ENCODE measurements at regions not wholly inside any gene's neighbourhood (a gene's known extent, or its start where the extent isn't known, plus 50 kb on each side); places are given as distances from the start of the nearest gene placed in this dataset.
"Not testable (repeated sequence)": the region's sequence is repeated elsewhere in the genome, so short reads cannot be mapped to it uniquely, and the experiment has no call there.

GRCh38 chr11:13561860-13562259 is 66.1 kb upstream of the PTH start:
- no peak for DNase-seq
- Mint-ChIP-seq H3K4me1 (ENCODE audit: low read depth) (no peaks in the 10 kb centered on the region), H3K4me3 (no peak overlapping the region), H3K9me3 (ENCODE audit: insufficient read depth) (no peaks in the 10 kb centered on the region), H3K36me3 (ENCODE audit: low read depth) (no peaks in the 10 kb centered on the region), H3K27me3 (ENCODE audit: low read depth) (no peaks in the 10 kb centered on the region), H3K27ac (no peak overlapping the region)
- ChIA-PET POLR2A (no interaction called here), CTCF (no interaction called here)
- no peak for ATAC-seq

- H3K4me3 Mint-ChIP-seq; H3K36me3 Mint-ChIP-seq (ENCODE audit: low read depth); H3K27ac Mint-ChIP-seq; H3K9me3 Mint-ChIP-seq (ENCODE audit: insufficient read depth); ATAC-seq; POLR2A ChIA-PET; H3K27me3 Mint-ChIP-seq (ENCODE audit: low read depth); DNase-seq; H3K4me1 Mint-ChIP-seq (ENCODE audit: low read depth); CTCF ChIA-PET: not testable (repeated sequence)
These were observed 64.5 kb upstream of the PTH start for GRCh38 chr11:13560341-13560740.

- POLR2A ChIA-PET = no interaction called here
- H3K27ac Mint-ChIP-seq = no peak overlapping the region
- CTCF ChIA-PET = no interaction called here
- H3K4me1 Mint-ChIP-seq (ENCODE audit: low read depth) = no peaks in the 10 kb centered on the region
- no peaks in the 10 kb centered on the region for H3K36me3 Mint-ChIP-seq (ENCODE audit: low read depth)
- DNase-seq (no peak), ATAC-seq (no peak)
- peaks cover 2% of the 10 kb centered on the region for H3K9me3 Mint-ChIP-seq (ENCODE audit: insufficient read depth)
- H3K27me3 Mint-ChIP-seq (ENCODE audit: low read depth) = no peaks in the 10 kb centered on the region
- no peak overlapping the region for H3K4me3 Mint-ChIP-seq
These were observed 57.0 kb upstream of the PTH start for GRCh38 chr11:13552784-13553183.

- ChIA-PET CTCF (no interaction called here), POLR2A (no interaction called here)
- peaks cover 12% of the 10 kb centered on the region for H3K9me3 Mint-ChIP-seq (ENCODE audit: insufficient read depth)
- DNase-seq = no peak
- H3K4me3 Mint-ChIP-seq = no peak overlapping the region
- no peaks in the 10 kb centered on the region for H3K4me1 Mint-ChIP-seq (ENCODE audit: low read depth)
- no peak for ATAC-seq
- no peaks in the 10 kb centered on the region for H3K36me3 Mint-ChIP-seq (ENCODE audit: low read depth)
- H3K27ac Mint-ChIP-seq = no peak overlapping the region
- no peaks in the 10 kb centered on the region for H3K27me3 Mint-ChIP-seq (ENCODE audit: low read depth)
These were observed 56.0 kb upstream of the PTH start for GRCh38 chr11:13551834-13552233.

DNA sequence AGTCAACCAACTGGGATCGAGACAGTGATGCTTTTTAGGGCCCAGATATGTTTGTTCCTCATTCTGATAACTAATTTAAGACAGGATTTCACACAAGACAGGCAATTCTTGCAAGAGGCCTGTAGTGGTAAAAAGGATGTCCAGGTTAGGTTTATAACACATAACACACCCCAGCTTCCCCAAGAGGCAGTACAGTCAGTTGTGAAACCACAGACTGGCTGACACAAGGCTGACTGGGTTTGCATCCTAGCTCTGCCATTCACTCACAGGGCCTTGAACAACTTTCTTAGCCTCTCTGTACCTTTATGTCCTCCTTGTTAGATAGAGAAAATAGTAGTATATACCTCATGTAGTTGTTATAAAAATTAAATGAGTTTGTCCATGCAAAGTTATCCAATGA is 55.0 kb upstream of the PTH start:
- Mint-ChIP-seq H3K36me3 (ENCODE audit: low read depth) (no peaks in the 10 kb centered on the region), H3K27me3 (ENCODE audit: low read depth) (no peaks in the 10 kb centered on the region), H3K27ac (no peak overlapping the region), H3K4me1 (ENCODE audit: low read depth) (no peaks in the 10 kb centered on the region), H3K9me3 (ENCODE audit: insufficient read depth) (peaks cover 14% of the 10 kb centered on the region), H3K4me3 (no peak overlapping the region)
- ChIA-PET POLR2A (no interaction called here), CTCF (no interaction called here)
- DNase-seq (no peak), ATAC-seq (no peak)

DNA sequence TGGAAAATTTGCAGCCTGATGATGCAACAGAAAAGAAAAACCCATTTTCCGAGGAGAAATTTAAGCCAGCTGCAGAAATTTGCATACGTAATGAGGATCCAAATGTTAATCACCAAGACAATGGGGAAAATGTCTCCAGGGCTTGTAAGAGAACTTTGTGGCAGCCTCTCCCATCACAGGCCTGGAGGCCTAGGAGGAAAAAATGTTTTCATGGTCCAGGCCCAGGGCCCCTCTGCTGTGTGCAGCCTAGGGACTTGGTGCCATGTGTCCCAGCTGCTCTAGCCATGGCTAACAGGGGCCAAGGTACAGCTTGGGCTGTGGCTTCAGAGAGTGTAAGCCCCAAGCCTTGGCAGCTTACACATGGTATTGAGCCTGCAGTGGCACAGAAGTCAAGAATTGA is 50.3 kb upstream of the PTH start:
- H3K27me3 Mint-ChIP-seq (ENCODE audit: low read depth); H3K36me3 Mint-ChIP-seq (ENCODE audit: low read depth); H3K4me1 Mint-ChIP-seq (ENCODE audit: low read depth); H3K4me3 Mint-ChIP-seq; H3K27ac Mint-ChIP-seq; ATAC-seq; CTCF ChIA-PET; DNase-seq: not testable (repeated sequence)
- POLR2A ChIA-PET = interaction anchor here (0.7 kb wide), 1 partner anchor 196 kb away, joined by 3 read pairs; no protein-coding TSS in a partner anchor
- peaks cover 21% of the 10 kb centered on the region for H3K9me3 Mint-ChIP-seq (ENCODE audit: insufficient read depth)

All from activated CD8-positive, alpha-beta T cell treated with anti-CD3 and anti-CD28 coated beads, Interleukin-2, amount 10 ng/mL, durations not matched to agents 7 days and 5 days (primary cell).